Ovary (tissue), 7 donors: ENCODE measurements at regions not wholly inside any gene's neighbourhood (a gene's known extent, or its start where the extent isn't known, plus 50 kb on each side); places are given as distances from the start of the nearest gene placed in this dataset.

ENCODE experiments used
- DNase-seq, 5 donors: peaks; one replicate each; pipeline ENCODE4 v3.0.0-alpha.2; 2019 to 2020
- H3K27ac ChIP-seq, 2 donors: fragments of 200-600 bp; one replicate each; pipeline versions ENCODE4 v1.5.1 to v1.8.0; 2019 to 2022
- H3K27me3 ChIP-seq: fragments of 200-600 bp; one replicate; pipeline ENCODE4 v1.8.0; 2022
- H3K36me3 ChIP-seq: fragments of 200-600 bp; sonication (generic); one replicate; pipeline ENCODE4 v1.5.1; 2019
- H3K4me1 ChIP-seq: one replicate; pipeline ENCODE4 v1.8.1; 2013; ENCODE audit warnings: mild to moderate bottlenecking, moderate library complexity; ENCODE audit not compliant: insufficient read depth
- H3K4me3 ChIP-seq: fragments of 200-600 bp; sonication (generic); one replicate; pipeline ENCODE4 v1.5.1; 2017
- H3K9me3 ChIP-seq, 2 donors: fragments of 200-600 bp in 1 of 2; sonication (generic) in 1 of 2; one replicate each; pipeline versions ENCODE4 v1.5.1 to v1.8.1; 2013 to 2019; ENCODE audit warnings: mild to moderate bottlenecking in 1 of 2, moderate library complexity in 1 of 2
- EP300 ChIP-seq: sonication (generic); formaldehyde crosslinking; IDR thresholded peaks from one replicate; pipeline ENCODE4 v1.6.1; 2017; ENCODE audit warnings: antibody characterized with exemption
- POLR2A ChIP-seq: fragments of 450-650 bp; IDR thresholded peaks from one replicate; pipeline ENCODE4 v1.6.1; 2017; ENCODE audit warnings: antibody characterized with exemption, mild to moderate bottlenecking, moderate library complexity
- WGBS, 3 donors: extraction: QIAGEN DNeasy Blood & Tissue Kit in 1 of 3; methylation state at CpG; one replicate each; pipeline versions ENCODE4 v1.1.5 to v1.1.7; 2013 to 2017; 5-methylcytosine and 5-hydroxymethylcytosine counted together
- intact Hi-C, 4 donors: fragments of 100-400 bp; cut with DNase I; formaldehyde crosslinking; loops; one replicate each; pipeline versions ENCODE4 v1.11.0 to v1.15.1; 2022 to 2023
- TF ChIP-seq, protein P1 (sequence below), 3 donors: fragments of 450-650 bp in 2 of 3; fragments of 200-600 bp in 1 of 3; IDR thresholded peaks; one replicate each; pipeline versions ENCODE4 v1.5.1 to v1.8.0; 2016 to 2022; ENCODE audit warnings: antibody characterized with exemption in 3 of 3, mild to moderate bottlenecking in 1 of 3
- donor health status: DM: no; HTN: no; CAD: no; lungs with moderate emphysema.
- donor health status: DM: no; HTN: no; CAD: no.
- donor health status: Bipolar disorder and iron deficiency.
- donor health status: DM: no; HTN: no; CAD: no.
- donor health status: DM: yes; HTN: yes; CAD: no.

GRCh38 chr4:79083406-79084010, 144.3 kb upstream of the PAQR3 start:
- WGBS, 3 donors: 14 to 20% (median 16%) methylated on average over 2 of the region's 2 CpGs
- intact Hi-C loops: no loop called here
- Histone ChIP-seq H3K27ac (no peak overlapping the region), H3K9me3 (no peaks in the 10 kb centered on the region), H3K27me3 (no peaks in the 10 kb centered on the region), H3K4me3 (no peak overlapping the region), H3K36me3 (no peaks in the 10 kb centered on the region), H3K4me1 (no peaks in the 10 kb centered on the region)
- TF ChIP-seq POLR2A: no peak
- DNase-seq: peak in 1 of 5 donors; percentile 26

DNA sequence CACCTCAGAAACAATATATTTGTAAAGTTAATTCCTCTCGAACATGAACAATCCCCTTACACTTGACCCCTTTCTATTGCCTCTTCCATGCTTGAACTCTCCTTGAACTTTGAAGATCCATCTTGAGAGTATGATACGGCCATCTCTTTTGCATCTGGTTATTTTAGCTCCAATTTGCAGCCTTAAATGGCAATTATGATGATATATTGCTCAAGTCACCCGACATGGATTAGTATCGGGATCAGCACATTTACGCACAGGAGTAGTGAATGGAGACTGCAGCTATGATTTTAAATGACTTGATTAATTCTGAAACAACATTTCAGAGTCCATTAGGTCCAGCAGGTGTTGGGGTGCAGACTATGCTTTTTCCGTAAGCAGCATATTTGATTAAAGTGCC, 143.8 kb upstream of the PAQR3 start:
- no peak overlapping the region for H3K27ac ChIP-seq
- no peak for DNase-seq
- no peaks in the 10 kb centered on the region for H3K27me3 ChIP-seq
- TF ChIP-seq, protein P1, sequence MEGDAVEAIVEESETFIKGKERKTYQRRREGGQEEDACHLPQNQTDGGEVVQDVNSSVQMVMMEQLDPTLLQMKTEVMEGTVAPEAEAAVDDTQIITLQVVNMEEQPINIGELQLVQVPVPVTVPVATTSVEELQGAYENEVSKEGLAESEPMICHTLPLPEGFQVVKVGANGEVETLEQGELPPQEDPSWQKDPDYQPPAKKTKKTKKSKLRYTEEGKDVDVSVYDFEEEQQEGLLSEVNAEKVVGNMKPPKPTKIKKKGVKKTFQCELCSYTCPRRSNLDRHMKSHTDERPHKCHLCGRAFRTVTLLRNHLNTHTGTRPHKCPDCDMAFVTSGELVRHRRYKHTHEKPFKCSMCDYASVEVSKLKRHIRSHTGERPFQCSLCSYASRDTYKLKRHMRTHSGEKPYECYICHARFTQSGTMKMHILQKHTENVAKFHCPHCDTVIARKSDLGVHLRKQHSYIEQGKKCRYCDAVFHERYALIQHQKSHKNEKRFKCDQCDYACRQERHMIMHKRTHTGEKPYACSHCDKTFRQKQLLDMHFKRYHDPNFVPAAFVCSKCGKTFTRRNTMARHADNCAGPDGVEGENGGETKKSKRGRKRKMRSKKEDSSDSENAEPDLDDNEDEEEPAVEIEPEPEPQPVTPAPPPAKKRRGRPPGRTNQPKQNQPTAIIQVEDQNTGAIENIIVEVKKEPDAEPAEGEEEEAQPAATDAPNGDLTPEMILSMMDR (IDR thresholded peaks at IDR 0.05): no peak
- TF ChIP-seq POLR2A (no peak), EP300 (no peak)
- no peaks in the 10 kb centered on the region for H3K36me3 ChIP-seq
- no peak overlapping the region for H3K4me3 ChIP-seq
- intact Hi-C loops: no loop called here
- no peaks in the 10 kb centered on the region for H3K9me3 ChIP-seq
- 25 to 37% (median 34%) methylated on average over 6 of the region's 6 CpGs for WGBS, 3 donors
- no peaks in the 10 kb centered on the region for H3K4me1 ChIP-seq

DNA sequence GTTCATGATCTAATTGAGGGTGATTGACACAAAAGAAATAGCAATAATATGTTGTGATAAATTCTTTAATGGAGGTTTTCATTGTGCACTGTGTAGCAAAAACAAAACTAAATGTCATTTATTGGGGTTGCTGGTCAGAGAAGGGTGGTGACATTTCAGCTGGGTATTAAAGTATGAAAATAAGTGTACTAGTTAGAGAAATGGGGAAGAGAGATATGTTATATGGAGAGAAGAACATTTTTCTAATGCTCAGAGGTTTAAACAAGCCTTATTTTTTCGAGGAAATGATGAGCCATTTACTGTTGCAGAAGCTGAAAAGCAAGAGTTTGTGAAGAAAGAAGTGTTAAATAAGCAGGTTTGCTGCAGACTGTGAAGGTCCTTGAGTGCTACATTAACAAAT, 142.7 kb upstream of the PAQR3 start:
- 63 to 70% (median 63%) methylated on average over 1 of the region's 1 CpG for WGBS, 3 donors
- H3K36me3 ChIP-seq: no peaks in the 10 kb centered on the region
- H3K27ac ChIP-seq: no peak overlapping the region
- H3K27me3 ChIP-seq: no peaks in the 10 kb centered on the region
- H3K4me3 ChIP-seq: no peak overlapping the region
- no peaks in the 10 kb centered on the region for H3K4me1 ChIP-seq
- intact Hi-C loops: no loop called here
- TF ChIP-seq POLR2A: no peak
- TF ChIP-seq, protein P1 (IDR thresholded peaks at IDR 0.05): no peak
- no peak for TF ChIP-seq EP300
- no peaks in the 10 kb centered on the region for H3K9me3 ChIP-seq
- no peak for DNase-seq

GRCh38 chr4:79078339-79078738, 139.1 kb upstream of the PAQR3 start:
- no peak overlapping the region for H3K27ac ChIP-seq
- 9 to 23% (median 18%) methylated on average over 1 of the region's 1 CpG for WGBS, 3 donors
- intact Hi-C loops: no loop called here
- H3K36me3 ChIP-seq: no peaks in the 10 kb centered on the region
- no peaks in the 10 kb centered on the region for H3K4me1 ChIP-seq
- peak in 3 of 5 donors; percentile 15 to 62 (median 56) for DNase-seq
- no peaks in the 10 kb centered on the region for H3K27me3 ChIP-seq
- H3K4me3 ChIP-seq: no peak overlapping the region
- TF ChIP-seq, protein P1 (IDR thresholded peaks at IDR 0.05): no peak
- TF ChIP-seq POLR2A (no peak), EP300 (no peak)
- no peaks in the 10 kb centered on the region for H3K9me3 ChIP-seq

DNA sequence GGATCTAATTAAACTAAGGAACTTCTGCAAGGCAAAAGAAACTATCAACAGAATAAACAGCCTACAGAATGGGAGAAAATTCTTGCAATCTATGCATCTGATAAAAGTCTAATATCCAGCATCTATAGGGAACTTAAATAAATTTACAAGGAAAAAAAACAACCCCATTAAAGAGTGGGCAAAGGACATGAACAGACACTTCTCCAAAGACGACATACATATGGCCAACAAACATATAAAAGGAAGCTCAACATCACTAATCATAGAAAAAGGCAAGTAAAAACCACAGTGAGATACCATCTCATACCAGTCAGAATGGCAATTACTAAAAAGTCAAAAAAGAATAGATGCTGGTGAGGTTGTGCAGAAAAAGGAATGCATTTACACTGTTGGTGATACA, 134.8 kb upstream of the PAQR3 start:
- TF ChIP-seq, protein P1 (IDR thresholded peaks at IDR 0.05): no peak
- TF ChIP-seq EP300 (no peak), POLR2A (no peak)
- 83 to 97% (median 89%) methylated on average over 1 of the region's 1 CpG for WGBS, 3 donors
- H3K9me3 ChIP-seq: no peaks in the 10 kb centered on the region
- H3K4me3 ChIP-seq: no peak overlapping the region
- no peaks in the 10 kb centered on the region for H3K4me1 ChIP-seq
- intact Hi-C loops: no loop called here
- no peak for DNase-seq
- H3K27me3 ChIP-seq: no peaks in the 10 kb centered on the region
- H3K36me3 ChIP-seq: no peaks in the 10 kb centered on the region
- no peak overlapping the region for H3K27ac ChIP-seq
